NCI-H1694 treated with DMSO at 0.1 percent for 48 hours (cell line): ENCODE measurements at regions not wholly inside any gene's neighbourhood (a gene's known extent, or its start where the extent isn't known, plus 50 kb on each side); places are given as distances from the start of the nearest gene placed in this dataset.

ENCODE experiments used
- DNase-seq: peaks from one replicate; lab custom pipeline; 2025; lab: John Stamatoyannopoulos, UW

DNA sequence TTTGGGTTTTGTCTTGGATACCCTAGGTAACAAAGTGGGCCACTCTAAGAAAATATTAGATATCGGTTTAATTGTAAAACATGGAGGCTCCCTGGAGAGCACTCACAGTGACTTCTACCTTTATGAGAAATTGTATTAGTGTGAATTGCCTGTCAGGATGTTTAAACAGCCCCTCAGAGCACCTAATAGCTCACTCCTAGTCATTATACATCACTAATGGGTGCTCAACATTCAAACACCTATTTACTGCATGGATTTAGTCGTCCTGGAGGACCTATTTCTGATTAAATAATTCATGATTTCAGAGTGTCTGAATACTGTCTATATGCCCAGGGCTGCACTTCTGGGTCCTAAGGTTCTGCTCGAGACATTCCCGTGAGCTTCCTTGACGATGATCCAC is 430.2 kb upstream of the EEF2KMT start:
- DNase-seq = no peak

- no peak for DNase-seq
These were observed 429.2 kb upstream of the EEF2KMT start for GRCh38 chr16:5526826-5527225.

DNA sequence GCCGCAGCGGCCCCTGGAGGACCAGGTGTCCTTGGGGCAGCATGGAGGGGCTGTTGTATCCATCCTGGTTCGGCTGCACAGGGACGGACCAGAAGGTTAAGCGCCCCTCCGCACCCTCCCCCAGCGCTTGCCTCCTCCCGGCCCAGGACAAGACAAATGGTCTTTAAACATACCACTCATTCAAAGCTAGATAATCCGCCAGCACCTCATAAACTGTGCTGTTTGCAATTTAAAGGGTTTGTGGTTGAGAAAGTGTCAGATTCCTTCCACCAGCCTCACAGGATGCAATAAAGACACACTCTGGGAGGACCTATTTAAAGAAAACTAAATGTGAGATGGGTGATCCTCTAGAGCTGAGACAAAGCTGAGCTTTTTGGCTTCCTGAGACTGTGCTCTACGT is 426.2 kb upstream of the EEF2KMT start:
- no peak for DNase-seq

DNA sequence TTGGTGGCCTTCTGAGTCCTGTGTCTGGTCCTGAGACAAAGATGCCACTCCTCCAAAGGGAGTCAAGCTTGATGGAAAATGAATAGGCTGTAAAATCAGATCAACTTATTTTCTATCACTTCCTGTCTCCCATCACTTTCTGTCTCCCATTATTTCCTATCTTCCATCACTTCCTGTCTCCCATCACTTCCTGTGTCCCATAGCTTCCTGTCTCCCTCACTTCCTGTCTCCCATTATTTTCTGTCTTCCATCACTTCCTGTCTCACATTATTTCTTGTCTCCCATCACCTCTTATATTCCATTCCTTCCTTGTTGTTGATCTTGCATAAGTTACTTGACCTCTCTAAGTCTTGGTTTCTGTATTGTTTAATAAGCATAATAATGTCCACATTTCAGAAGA is 418.5 kb upstream of the EEF2KMT start:
- DNase-seq = no peak

DNA sequence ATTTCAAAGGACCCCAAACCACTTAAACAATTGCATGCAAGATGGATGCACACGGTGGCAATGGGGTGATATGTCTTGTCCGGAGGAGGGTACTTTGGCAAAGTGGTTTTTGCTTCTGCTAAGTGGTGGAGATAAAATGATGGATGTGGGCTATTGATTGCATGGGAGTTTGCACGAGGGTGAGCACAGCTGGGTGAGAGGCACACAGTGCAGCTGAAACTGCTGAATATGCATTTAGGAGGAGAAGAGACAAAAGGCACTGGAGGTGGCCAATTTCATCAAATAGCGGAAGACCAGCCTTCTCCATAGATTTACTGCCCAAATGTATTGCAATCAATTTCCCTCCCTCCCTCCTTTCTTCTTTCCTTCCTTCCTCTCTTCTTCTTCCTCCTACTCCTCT is 414.4 kb upstream of the EEF2KMT start:
- no peak for DNase-seq

- no peak for DNase-seq
These were observed 413.3 kb upstream of the EEF2KMT start for GRCh38 chr16:5510819-5511370.

DNA sequence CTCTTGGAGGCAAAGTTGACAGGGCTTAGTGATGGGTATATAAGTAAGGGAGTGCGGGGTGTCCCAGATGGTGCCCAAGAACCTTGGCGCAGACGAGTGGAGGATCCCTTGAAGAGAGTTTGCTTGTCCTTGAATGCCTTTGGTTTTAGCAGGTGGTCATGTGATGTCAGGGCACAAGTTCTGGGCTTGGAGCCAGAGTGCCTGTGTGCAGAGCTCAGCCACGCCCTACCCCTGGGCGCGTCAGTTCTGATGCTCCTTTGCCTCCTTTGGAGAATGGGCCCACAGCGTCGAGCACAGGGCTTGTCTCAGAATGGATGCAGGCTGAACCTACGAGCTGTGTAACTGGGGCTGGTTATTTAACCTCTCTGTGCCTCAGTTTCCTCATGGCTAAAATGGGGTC is 412.2 kb upstream of the EEF2KMT start:
- no peak for DNase-seq

GRCh38 chr16:5509336-5509735 is 411.7 kb upstream of the EEF2KMT start:
- no peak for DNase-seq

DNA sequence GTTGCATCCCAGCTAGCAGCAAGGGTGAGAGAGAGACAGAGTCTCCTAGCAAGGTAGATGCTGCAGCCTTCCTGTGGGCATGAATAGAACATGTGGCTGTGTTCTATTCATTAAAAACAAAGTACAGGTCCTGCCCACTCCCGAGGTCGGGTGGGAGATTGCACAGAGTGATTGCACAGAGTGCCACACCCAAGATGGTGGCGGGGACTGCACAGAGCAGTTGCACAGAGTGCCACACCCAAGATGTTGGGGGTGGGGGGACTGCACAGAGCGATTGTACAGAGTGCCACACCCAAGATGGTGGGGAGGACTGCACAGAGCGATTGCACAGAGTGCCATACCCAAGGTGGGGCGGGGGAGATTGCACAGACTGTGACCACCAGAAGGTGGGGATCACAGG is 410.8 kb upstream of the EEF2KMT start:
- DNase-seq = no peak

DNA sequence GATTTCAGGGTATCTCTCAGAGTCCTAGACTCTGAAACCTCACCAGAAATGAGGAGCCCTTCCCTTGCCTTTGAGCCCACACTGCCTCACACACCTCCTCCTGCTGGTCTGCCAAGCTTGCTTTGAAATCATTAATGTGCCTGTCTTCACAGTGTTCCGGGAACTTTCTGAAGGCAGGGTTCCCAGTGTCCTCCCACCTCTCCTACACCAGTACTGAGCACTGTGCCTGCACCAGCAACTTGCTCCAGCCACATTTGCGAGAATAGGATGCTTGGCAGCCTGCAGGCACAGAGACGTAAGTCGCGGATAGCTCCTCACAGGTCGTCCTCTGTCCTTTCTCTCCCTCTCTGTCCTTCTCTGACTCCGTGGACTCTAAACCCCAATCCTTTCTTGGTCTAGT is 408.4 kb upstream of the EEF2KMT start:
- DNase-seq = no peak

DNA sequence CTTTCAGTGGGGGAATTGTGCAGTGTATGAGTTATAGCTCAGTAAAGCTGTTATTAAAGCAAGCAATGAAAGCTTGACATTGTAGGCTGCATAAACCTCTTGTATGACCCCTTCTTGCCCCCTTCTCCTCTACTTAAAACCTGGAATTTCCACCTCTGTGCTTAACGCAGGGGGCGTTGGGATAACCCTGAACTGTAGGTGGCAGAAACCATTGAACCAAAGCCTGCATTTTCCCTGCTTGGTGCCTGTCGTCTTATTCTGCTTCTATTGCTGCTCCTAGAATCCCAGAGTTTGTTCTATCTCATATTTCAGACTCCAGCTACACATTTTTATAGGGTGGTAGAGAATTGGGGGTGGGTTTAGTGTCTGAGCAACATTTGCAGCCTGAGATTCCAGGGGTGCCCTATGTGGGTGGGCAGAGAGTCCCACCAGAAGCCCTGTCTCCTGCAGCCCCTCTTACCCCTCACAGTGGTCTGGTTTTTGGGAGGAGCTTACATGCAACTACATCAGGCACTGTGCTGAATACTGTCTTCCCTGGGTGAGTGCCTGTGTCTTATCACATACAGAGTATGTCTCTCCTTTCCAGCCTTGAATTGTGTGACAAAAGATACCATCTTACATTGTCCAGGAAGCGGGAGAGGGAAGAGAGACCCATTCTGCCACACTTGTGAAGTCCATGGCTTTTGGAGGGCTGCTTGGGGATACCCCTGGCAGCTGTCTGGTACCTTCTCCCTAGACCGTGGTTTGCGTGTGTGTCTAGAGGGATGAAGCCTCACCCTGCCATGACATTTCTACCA is 407.7 kb upstream of the EEF2KMT start:
- no peak for DNase-seq

GRCh38 chr16:5504064-5504781 is 406.6 kb upstream of the EEF2KMT start:
- no peak for DNase-seq

DNA sequence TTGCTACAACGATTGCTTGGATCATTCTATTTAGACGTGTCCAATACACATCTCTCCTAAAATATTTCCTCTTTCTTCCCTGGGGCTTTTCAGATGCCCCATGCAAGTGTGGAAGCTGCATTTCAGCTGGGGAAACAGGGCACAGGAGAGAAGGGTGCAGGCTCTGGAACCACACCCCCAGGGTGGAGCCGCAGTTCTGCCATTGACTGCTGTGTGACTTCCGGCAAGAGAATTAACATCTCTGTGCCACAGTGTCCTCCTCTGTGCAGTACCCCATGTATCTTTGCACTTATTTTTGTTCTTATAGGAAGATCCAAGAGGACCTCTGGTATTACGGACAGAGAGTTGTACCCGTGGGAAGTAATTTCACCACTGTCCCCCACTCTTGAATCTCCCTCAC is 405.3 kb upstream of the EEF2KMT start:
- DNase-seq = no peak

DNA sequence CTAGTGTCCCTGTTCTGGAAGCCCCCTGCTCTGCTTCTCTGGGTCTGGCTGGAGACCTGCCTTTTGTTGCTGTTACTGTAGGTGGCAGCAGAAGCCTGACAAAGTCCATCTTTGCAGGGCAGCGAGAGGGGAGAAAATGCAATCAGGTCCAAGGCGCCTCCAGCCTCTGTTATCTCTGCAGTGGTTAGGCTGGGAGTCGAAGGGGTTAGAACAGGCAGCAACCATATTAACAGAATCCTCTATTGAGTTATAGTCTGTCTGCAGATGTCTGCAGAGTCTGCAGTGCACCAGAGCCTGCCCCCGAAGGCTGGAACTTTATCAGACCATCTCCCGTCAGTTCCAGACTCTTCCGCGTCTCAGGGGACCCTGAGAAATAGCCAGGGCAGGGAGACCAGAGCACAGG is 404.9 kb upstream of the EEF2KMT start:
- DNase-seq = no peak

DNA sequence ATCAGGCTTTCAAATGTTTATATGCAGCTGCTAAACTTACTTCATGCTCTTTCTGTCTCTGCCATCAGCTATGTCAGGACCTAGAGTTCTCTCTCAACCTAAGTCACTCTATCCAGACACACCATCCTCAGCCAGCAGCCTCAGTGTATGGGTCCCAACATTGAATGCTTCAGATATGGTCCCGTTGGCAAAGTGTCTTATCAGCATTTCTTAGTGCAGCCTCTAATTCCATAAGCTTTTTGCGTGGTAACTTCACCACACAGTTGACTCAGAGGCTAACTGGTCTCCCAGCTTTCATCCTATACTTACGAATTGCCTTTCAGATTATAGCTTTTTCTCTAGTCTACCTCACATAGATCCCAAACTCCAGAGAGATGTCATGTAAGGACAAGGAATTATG is 402.9 kb upstream of the EEF2KMT start:
- DNase-seq = no peak

- no peak for DNase-seq
These were observed 401.0 kb upstream of the EEF2KMT start for GRCh38 chr16:5498562-5498961.

DNA sequence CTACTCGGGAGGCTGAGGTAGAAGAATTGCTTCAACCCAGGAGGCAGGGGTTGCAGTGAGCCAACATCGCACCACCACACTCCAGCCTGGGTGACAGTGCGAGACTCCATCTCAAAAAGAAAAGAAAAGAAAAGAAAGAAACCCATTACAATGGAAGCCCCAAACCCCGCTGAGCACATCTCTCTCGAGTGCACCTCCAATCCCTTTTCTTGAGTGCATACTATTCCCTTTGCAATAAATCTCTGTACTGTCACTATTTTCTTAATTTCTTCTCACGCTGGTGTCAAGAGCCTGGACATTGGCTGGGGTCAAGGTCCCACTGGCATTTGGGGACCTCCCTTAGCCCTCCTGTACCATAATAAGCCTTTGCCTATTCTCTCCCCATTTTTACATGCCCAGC is 398.4 kb upstream of the EEF2KMT start:
- no peak for DNase-seq

DNA sequence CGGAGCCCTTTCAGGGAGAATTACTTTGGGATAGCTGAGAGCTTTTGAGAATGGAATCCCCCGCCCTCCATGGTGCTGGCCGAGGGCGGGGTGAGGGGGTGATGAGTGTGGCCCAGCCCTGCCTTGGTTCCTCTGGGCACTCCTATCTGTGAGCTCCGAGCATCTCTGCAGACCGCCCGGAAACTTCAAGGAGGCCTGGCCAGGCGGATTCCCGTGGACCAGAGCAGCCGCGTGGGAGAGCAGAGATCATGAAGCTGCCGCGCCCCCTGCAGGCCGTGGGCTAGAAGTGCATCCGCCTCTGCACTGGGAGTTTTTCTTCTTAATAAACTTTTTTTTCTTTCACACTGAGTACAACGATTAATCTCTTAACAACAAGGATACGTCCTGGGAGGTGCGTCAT is 392.9 kb upstream of the EEF2KMT start:
- no peak for DNase-seq

GRCh38 chr16:5488581-5488980 is 391.0 kb upstream of the EEF2KMT start:
- DNase-seq = no peak

- DNase-seq = no peak
These were observed 390.1 kb upstream of the EEF2KMT start for GRCh38 chr16:5487728-5488127.

- DNase-seq = no peak
These were observed 384.7 kb upstream of the EEF2KMT start for GRCh38 chr16:5482256-5482655.

- no peak for DNase-seq
These were observed 383.0 kb upstream of the EEF2KMT start for GRCh38 chr16:5480431-5481195.

- DNase-seq = no peak
These were observed 382.3 kb upstream of the EEF2KMT start for GRCh38 chr16:5479926-5480325.
